Thyroid gland (tissue), 4 donors: ENCODE measurements at regions not wholly inside any gene's neighbourhood (a gene's known extent, or its start where the extent isn't known, plus 50 kb on each side); places are given as distances from the start of the nearest gene placed in this dataset.

Experiments used
- CTCF ChIP-seq, 6 experiments: fragments of 200-600 bp in 3 of 6; fragments of 450-650 bp in 3 of 6; sonication (generic) in 3 of 6; IDR thresholded peaks; one replicate each; pipeline ENCODE4 v1.5.1; 2016 to 2019; ENCODE audit warnings: antibody characterized with exemption in 6 of 6, mild to moderate bottlenecking in 2 of 6, inconsistent platforms in 1 of 6, moderate library complexity in 1 of 6
- POLR2A ChIP-seq, 2 donors: fragments of 450-650 bp; IDR thresholded peaks; one replicate each; pipeline ENCODE4 v1.6.1; 2017; ENCODE audit warnings: antibody characterized with exemption in 2 of 2, mild to moderate bottlenecking in 2 of 2, moderate library complexity in 1 of 2

- TF ChIP-seq POLR2A (IDR thresholded peaks at IDR 0.05), result no peak
- no peak for TF ChIP-seq CTCF (IDR thresholded peaks at IDR 0.05)
Measured at GRCh38 chr4:32858361-32858760, 2138.2 kb downstream of the PCDH7 start.
